D721Med (cell line): ENCODE measurements at regions not wholly inside any gene's neighbourhood (a gene's known extent, or its start where the extent isn't known, plus 50 kb on each side); places are given as distances from the start of the nearest gene placed in this dataset.

Experiments
- DNase-seq: peaks from one replicate; pipeline ENCODE4 v3.0.0; 2011; ENCODE audit warnings: low spot score; ENCODE audit not compliant: insufficient read length
- FAIRE-seq: peaks from 2 replicates; lab custom pipeline; 2011; peaks lifted over from hg19 to GRCh38; lab: Jason Lieb, UNC
- TF ChIP-seq, protein P1 (sequence below): IDR thresholded peaks from 2 replicates; pipeline ENCODE4 v1.5.1; 2012; ENCODE audit warnings: mild to moderate bottlenecking, control low read depth; ENCODE audit not compliant: insufficient read depth; ENCODE audit errors: missing control alignments

DNA sequence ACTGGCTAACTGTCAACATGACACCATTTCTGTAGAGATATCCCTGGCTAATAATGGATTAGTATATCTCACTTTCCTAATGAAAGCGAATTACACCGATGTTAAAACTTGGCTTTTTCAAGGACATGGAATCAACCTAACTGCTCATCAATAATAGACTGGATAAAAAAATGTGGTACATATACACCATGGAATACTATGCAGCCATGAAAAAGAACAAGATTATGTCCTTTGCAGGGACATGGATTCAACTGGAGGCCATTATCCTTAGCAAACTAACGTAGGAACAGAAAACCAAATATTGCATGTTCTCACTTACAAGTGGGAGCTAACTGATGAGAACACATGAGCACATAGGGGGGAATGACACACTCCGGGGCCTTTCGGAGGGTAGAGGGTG lies 62.6 kb downstream of the ZIC1 start:
- TF ChIP-seq, protein P1, sequence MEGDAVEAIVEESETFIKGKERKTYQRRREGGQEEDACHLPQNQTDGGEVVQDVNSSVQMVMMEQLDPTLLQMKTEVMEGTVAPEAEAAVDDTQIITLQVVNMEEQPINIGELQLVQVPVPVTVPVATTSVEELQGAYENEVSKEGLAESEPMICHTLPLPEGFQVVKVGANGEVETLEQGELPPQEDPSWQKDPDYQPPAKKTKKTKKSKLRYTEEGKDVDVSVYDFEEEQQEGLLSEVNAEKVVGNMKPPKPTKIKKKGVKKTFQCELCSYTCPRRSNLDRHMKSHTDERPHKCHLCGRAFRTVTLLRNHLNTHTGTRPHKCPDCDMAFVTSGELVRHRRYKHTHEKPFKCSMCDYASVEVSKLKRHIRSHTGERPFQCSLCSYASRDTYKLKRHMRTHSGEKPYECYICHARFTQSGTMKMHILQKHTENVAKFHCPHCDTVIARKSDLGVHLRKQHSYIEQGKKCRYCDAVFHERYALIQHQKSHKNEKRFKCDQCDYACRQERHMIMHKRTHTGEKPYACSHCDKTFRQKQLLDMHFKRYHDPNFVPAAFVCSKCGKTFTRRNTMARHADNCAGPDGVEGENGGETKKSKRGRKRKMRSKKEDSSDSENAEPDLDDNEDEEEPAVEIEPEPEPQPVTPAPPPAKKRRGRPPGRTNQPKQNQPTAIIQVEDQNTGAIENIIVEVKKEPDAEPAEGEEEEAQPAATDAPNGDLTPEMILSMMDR: no peak
- no peak for FAIRE-seq

DNA sequence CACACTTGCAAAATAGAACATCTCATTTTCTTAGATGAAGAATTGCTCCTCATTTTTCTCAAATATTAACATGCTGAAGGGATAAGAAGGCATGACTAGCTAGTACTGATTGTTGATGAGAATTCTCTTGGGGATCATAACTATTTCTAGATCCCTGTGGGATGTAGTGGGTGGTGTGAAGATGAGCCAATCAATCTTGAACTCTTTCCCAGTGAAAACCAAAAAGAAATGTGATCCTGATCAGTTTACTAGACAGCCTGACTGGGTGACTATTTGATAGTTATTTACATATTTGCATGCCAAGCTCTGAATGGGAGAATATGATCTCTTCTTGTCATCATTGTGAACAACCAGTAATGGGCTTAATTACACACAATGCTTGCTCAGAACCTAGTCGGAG lies 63.7 kb downstream of the ZIC1 start:
- TF ChIP-seq, protein P1: no peak
- no peak for FAIRE-seq
- DNase-seq: no peak

More for the DNA sequence above, 62.6 kb downstream of the ZIC1 start:
- no peak for DNase-seq

DNA sequence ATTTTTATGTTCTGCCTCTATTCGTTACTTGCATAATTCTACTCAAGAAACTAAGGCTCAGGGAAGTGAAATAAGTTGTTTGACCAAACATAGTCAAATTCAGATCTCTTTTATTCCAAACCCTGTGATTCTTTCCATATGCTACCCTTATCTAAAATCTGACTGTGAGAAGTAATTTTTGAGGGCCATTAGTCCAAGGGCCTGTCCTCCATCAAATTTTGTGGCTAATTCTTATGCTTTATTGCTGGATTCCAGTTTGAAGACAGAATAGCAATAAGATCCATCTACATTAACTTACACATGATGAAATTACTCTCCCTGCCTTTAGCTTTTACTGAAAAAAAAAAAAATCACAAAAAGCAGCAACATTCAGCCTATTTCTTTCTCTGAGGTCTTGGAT lies 74.0 kb downstream of the ZIC1 start:
- TF ChIP-seq, protein P1: no peak
- no peak for DNase-seq
- FAIRE-seq: no peak

DNA sequence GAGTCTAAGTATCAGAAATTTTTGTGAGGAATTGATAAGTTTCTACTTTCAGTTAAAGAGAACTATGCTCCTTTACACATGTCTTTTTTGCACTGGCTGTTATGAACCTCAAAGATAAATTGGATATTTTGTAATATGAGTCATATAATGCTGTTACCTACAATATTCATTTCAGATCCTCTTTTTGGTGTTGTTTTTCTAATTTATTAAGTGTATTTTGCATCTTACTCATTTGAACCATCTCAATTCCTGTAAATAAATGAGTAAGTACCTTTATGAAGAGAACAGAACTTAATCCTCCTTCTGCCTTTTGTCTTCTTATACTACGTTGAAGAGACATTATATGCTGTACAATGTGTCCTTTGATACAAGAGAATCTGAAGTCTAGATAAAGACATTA lies 74.4 kb downstream of the ZIC1 start:
- FAIRE-seq: no peak

DNA sequence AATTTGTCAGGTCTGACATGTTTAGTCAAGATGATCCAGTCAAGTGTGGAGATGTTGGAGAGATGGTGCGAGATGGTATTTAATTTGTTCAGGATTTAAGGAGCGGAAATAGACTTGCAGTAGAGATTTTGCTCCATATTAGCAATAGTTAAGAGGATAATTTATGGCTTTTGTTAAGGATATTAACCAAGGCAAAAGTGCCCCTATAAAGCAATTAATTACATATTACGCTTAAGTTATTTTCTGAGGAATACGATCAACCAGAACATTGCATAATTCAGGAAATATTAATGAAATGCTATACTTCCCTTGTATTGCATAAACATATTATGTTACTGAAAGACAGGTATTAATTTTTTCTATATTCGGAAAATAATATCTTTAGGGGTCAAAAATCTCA lies 83.9 kb downstream of the ZIC1 start:
- no peak for DNase-seq
- TF ChIP-seq, protein P1: no peak
- no peak for FAIRE-seq

More for the DNA sequence above, 74.4 kb downstream of the ZIC1 start:
- DNase-seq: no peak
- TF ChIP-seq, protein P1: no peak

DNA sequence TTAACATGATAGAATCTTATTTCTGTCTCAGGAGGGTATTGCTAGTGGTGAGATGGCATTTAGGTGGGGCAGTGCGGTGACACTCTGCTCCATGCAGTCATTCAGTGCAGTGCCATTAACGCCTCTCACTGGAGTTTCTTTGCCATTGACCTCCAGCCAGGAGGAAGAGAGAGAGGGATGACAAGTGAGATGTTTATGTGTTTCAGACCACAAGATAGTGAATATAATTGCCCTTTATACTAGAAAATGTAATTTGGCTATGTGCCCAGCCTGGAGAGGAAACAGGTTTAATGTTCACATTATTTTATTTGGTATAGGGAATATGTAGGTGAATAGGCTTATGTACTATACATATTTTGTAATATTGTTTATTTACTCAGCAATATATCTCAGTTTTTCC lies 84.5 kb downstream of the ZIC1 start:
- DNase-seq (no peak), FAIRE-seq (no peak)
- TF ChIP-seq, protein P1: no peak

DNA sequence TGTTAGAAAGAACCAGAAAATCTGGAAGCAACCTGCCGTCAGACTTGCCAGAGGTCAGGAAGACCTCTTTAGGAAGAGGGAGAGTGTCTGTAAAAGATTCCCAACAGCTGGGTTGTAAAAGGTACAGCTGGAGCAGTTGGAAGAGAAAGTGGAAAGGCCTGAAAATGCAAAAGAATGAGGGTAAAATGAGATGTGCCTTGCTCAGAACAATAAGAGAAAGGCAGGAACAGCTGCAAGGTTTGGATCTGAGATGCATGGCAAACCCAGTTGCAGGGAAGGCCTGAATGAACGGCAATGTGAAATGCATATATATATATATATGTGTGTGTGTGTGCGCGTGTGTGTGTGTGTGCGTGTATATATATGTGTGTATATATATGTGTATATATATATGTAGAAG lies 88.1 kb downstream of the ZIC1 start:
- TF ChIP-seq, protein P1: no peak
- no peak for DNase-seq
- FAIRE-seq: no peak
